Mucosa of rectum (tissue), 2 donors: ENCODE measurements at regions not wholly inside any gene's neighbourhood (a gene's known extent, or its start where the extent isn't known, plus 50 kb on each side); places are given as distances from the start of the nearest gene placed in this dataset.
"Not testable (repeated sequence)": the region's sequence is repeated elsewhere in the genome, so short reads cannot be mapped to it uniquely, and the experiment has no call there.

Source experiments
- H3K27ac ChIP-seq, 2 donors: one replicate each; pipeline ENCODE4 v1.7.0; 2013; ENCODE audit warnings: inconsistent platforms in 2 of 2, low read depth in 2 of 2, low read length in 2 of 2
- H3K27me3 ChIP-seq, 2 donors: one replicate each; pipeline ENCODE4 v1.7.0; 2013; ENCODE audit warnings: low read length in 2 of 2; ENCODE audit not compliant: control insufficient read depth in 2 of 2, insufficient read depth in 2 of 2
- H3K36me3 ChIP-seq, 2 donors: one replicate each; pipeline ENCODE4 v1.7.0; 2013; ENCODE audit warnings: low read length in 2 of 2; ENCODE audit not compliant: control insufficient read depth in 2 of 2, insufficient read depth in 2 of 2
- H3K4me1 ChIP-seq, 2 donors: one replicate each; pipeline ENCODE4 v1.7.0; 2013; ENCODE audit warnings: low read length in 2 of 2, mild to moderate bottlenecking in 1 of 2; ENCODE audit not compliant: control insufficient read depth in 2 of 2, insufficient read depth in 2 of 2
- H3K4me3 ChIP-seq, 2 donors: one replicate each; pipeline ENCODE4 v1.7.0; 2013; ENCODE audit warnings: low read length in 2 of 2
- H3K9ac ChIP-seq, 2 donors: one replicate each; pipeline ENCODE4 v1.7.0; 2013; ENCODE audit warnings: low read length in 2 of 2, low read depth in 1 of 2, mild to moderate bottlenecking in 1 of 2
- H3K9me3 ChIP-seq, 2 donors: one replicate each; pipeline ENCODE4 v1.7.0; 2013; ENCODE audit warnings: low read length in 2 of 2; ENCODE audit not compliant: control insufficient read depth in 2 of 2
- donor health status: healthy.
- donor health status: Normal muscosa, but diverticular disease.

DNA sequence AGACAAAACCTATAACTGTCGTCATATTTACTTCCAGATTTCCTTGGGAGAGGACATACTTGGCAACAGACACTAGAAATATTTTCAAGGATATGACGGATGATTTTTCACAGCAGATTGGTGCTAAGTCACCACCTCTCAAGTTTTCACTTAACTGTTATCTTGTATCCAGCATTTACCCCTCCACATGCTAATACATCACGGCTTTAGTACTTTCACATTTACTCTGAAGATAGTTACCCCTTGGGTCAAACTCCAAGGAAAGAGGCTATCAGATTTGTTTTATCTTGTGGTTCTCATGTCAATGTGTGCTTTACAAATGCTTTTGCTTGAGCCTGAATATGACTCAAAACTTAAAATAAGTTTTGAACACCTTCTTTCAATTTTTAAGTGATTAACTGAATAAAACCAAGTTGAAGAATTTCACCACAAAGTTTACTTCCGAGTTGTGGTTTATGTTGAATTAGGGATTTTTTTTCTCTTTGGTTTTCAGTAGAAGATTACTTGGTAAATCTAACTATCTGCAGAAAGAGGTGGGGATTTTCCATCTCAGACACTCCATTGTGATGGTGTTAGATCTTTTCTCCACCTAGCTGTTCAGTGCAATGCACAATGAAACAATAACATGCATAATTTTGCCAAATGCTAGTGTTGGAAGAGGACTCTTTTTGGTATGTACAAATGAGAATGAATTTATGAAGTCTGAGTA, 75.4 kb upstream of the FAT1 start:
- no peak overlapping the region for H3K9ac ChIP-seq
- H3K27ac ChIP-seq: no peak overlapping the region
- H3K27me3 ChIP-seq: no peaks in the 10 kb centered on the region
- no peaks in the 10 kb centered on the region for H3K36me3 ChIP-seq
- H3K4me3 ChIP-seq: no peak overlapping the region
- no peaks in the 10 kb centered on the region for H3K4me1 ChIP-seq
- no peaks in the 10 kb centered on the region for H3K9me3 ChIP-seq

DNA sequence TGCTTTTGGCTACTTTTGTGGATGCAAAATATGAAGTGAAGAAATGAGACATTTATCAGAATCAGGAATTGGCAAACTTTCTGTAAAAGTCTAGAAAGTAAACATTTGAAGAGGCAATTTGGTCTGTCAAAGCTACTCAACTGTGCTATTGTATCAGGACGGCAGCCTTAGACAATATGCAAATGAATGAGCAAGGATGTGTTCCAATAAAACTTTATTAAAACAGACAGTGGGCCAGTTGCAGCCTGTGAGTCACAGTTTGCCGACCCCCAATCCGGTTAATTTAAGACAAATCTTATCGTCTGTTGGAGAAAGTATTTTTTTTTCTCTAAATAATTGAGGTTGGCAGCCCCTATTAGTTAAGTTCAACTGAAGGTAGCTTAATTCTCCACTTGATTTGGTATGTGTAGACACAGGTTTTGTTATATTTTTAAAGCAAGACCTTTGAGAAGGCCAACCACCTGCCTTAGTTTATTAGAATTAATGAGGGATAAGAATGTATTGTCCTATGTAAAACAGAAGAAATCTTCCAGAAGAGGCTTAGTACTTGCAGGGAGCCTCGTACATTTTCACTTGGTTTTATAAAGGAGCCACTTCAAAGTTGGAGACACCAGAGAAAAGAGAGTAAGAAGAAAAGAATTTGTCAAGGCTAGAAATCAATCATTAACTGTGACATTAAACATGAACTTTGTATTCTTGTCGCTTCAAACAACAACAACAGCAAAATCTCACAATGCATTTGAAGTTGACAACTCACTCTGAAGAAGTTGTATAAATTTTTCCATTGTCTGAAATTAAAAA, 81.6 kb upstream of the FAT1 start:
- H3K9me3 ChIP-seq: no peaks in the 10 kb centered on the region
- H3K36me3 ChIP-seq: no peaks in the 10 kb centered on the region
- no peak overlapping the region for H3K4me3 ChIP-seq
- no peak overlapping the region for H3K27ac ChIP-seq
- H3K9ac ChIP-seq: no peak overlapping the region
- H3K4me1 ChIP-seq: peaks cover 0 to 4% of the 10 kb centered on the region in 2 donors
- no peaks in the 10 kb centered on the region for H3K27me3 ChIP-seq

DNA sequence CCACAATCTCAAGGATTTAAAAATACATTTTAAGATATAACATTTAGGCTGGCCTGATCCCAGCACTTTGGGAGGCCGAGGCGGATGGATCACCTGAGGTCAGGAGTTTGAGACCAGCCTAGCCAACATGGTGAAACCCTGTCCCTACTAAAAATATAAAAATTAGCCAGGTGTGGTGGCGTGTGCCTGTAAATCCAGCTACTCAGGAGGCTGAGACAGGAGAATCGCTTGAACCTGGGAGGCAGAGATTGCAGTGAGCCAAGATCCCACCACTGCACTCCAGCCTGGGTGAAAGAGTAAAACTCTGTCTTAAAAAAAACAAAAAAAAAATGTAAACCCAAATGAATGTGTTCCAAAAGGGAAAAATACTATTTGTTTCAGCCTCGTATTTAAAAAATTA, 82.3 kb upstream of the FAT1 start:
- H3K36me3 ChIP-seq, H3K9me3 ChIP-seq, H3K27ac ChIP-seq, H3K4me3 ChIP-seq, H3K27me3 ChIP-seq, H3K4me1 ChIP-seq, H3K9ac ChIP-seq: not testable (repeated sequence)

DNA sequence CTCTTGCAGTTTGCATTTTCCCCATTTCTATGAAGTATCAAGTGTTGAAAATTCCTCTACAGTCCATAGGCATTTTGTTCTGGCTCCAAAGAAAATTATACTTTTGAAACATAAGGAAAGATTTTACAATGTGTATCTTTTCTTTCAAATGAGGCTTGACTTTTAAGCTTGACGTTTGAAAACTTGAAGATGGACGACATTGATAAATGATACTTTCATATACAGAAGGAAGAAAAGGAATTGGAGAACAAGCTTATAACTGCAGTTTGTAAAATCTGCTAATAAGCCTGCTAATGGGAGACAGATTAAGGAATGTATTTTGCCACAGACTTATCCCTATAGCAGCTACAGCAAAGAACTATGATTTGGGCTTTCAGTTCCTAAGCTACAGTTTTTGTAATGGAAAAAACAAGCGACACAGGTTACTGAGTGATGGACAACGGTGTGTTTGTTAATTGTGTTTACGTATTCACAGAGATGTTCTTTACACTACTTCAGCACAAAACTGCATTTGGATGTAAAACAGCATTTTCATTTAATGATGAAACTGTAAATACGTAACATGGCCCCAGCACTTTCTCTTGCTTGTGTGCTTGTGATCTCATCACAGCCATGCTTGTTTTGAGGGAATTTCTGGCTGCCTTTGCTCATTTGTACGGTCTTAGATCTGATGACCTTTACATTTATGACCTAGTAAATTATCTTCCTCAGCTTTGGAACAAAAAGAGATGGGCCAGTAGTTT, 83.2 kb upstream of the FAT1 start:
- no peak overlapping the region for H3K27ac ChIP-seq

DNA sequence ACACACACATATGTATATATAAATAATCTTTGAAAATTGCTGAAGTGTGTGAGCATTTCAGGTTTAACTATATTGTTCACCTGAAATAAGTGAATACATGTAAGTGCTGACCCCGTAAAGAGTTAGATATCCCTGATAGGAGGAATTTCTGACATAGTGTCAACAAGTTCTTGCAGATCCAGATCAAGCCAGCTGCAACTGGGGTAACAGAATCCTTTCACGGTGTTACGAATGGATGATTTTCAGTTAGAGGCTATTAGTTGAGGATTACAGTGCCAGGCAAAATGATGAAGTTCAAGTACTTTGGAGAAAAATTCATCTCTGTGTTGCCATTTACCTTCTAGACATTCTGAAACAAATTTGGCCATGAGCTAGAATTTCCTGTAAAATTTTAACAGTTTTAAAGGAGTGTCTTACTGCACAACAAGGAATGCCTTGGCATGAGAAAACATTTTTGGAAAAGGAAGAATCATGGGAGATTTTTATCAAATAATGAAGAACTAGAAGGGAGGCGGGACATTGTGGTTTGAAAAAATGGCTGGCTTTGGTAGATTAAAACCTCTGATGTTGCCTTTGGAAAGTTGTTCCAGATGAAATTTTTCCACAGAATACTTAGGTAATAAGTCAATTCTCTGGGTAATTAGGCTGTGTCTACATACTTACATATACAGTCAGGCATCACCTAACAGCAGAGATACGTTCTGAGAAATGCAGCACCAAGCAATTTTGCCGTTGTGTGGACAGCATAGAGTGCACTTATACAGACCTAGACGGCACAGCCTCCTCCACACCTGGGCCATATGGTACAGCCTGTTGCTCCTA, 84.4 kb upstream of the FAT1 start:
- H3K4me1 ChIP-seq: peaks cover 0 to 9% of the 10 kb centered on the region in 2 donors
- H3K36me3 ChIP-seq: no peaks in the 10 kb centered on the region
- H3K27me3 ChIP-seq: no peaks in the 10 kb centered on the region
- no peak overlapping the region for H3K4me3 ChIP-seq
- H3K27ac ChIP-seq: no peak overlapping the region
- no peak overlapping the region for H3K9ac ChIP-seq
- no peaks in the 10 kb centered on the region for H3K9me3 ChIP-seq

More for the DNA sequence above, 83.2 kb upstream of the FAT1 start:
- no peaks in the 10 kb centered on the region for H3K36me3 ChIP-seq
- no peak overlapping the region for H3K4me3 ChIP-seq
- H3K9me3 ChIP-seq: no peaks in the 10 kb centered on the region
- H3K27me3 ChIP-seq: no peaks in the 10 kb centered on the region
- peaks cover 0 to 4% of the 10 kb centered on the region in 2 donors for H3K4me1 ChIP-seq
- H3K9ac ChIP-seq: no peak overlapping the region

DNA sequence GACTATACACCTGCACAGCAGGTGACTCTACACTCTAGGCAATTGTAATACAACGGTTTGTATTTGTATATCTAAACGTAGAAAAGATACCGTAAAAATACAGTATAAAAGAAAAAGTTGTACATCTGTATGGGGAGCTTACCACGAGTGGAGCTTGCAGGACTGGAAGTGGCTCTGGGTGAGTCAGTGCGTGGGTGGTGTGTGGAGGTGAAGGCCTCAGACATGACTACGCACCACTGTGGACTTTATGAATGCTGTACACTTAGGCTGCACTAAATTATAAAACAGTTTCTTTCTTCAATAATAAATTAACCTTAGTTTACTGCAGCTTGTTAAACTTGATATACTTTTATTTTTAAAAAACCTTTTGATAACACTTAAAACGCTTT, 85.0 kb upstream of the FAT1 start:
- Histone ChIP-seq H3K4me1 (peaks cover 0 to 15% of the 10 kb centered on the region in 2 donors), H3K36me3 (no peaks in the 10 kb centered on the region), H3K27ac (no peak overlapping the region), H3K9ac (no peak overlapping the region), H3K4me3 (no peak overlapping the region), H3K9me3 (no peaks in the 10 kb centered on the region), H3K27me3 (no peaks in the 10 kb centered on the region)

DNA sequence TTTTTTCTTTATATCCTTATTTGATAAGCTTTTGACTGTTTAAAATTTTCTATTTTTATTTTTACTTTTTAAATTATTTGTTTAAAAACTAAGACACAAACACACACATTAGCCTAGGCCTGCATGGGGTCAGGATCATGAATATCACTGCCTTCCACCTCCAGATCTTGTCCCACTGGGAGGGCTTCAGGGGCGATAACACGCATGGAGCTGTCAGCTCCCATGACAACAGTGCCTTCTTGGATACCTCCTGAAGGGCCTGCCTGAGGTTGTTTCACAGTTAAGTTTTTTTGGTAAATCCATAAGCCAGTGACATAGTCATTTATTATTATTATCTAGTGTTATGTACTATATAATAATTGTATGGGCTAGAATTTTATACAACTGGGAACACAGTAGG, 85.4 kb upstream of the FAT1 start:
- no peaks in the 10 kb centered on the region for H3K27me3 ChIP-seq
- no peaks in the 10 kb centered on the region for H3K36me3 ChIP-seq
- peaks cover 0 to 16% of the 10 kb centered on the region in 2 donors for H3K4me1 ChIP-seq
- H3K9me3 ChIP-seq: no peaks in the 10 kb centered on the region
- H3K4me3 ChIP-seq: no peak overlapping the region
- H3K9ac ChIP-seq: no peak overlapping the region
- H3K27ac ChIP-seq: no peak overlapping the region

DNA sequence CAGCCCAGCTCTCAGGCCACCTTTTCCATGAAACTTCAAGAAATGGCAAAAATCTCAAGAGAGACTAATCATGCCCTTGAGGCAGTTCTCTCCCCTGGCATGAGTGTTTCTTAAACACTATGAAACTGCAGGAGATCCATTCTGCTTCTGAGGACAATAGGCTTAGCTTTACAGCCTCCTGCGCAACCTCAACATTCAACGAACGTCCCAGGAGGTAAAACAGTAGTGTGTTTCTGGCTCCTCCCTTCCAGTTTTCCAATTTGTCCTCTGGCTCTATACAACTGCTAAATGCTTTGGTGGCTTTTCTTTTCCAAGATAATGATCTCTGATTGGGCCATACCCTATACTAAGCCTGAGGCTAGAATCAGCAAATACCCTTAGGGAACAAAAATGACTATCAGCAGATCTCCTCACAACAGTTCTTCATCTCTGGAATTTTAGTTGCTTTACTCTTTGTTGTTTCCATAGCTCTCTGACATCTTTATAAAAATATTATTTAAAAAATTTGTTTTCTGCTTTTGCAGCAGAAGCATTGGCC, 87.0 kb upstream of the FAT1 start:
- Histone ChIP-seq H3K9me3 (no peaks in the 10 kb centered on the region), H3K9ac (no peak overlapping the region), H3K4me3 (no peak overlapping the region), H3K36me3 (no peaks in the 10 kb centered on the region), H3K27ac (no peak overlapping the region), H3K4me1 (peaks cover 0 to 13% of the 10 kb centered on the region in 2 donors), H3K27me3 (no peaks in the 10 kb centered on the region)

DNA sequence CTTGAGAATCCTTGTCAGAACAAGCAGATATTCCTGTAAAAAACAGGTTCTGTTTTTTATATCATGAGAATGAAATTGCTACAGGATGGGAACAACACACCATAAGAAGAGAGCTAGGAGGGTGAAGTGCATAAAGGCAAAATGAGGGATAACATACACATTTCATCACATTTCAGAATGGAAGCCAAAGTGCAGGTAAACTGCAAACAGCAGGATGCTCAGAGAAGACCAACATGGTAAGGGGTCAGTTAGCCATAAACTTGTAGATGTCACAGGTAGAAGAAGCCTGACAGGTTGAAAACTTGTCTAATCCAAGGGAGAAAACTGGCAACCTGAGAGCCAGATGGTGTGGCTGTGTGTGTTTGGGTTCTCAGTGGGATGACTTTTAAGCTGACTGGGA, 88.9 kb upstream of the FAT1 start:
- Histone ChIP-seq H3K9me3 (no peaks in the 10 kb centered on the region), H3K4me1 (peaks cover 0 to 13% of the 10 kb centered on the region in 2 donors), H3K4me3 (no peak overlapping the region), H3K27ac (no peak overlapping the region), H3K36me3 (no peaks in the 10 kb centered on the region), H3K9ac (no peak overlapping the region), H3K27me3 (no peaks in the 10 kb centered on the region)
